AG10803 (cell line): ENCODE measurements at regions not wholly inside any gene's neighbourhood (a gene's known extent, or its start where the extent isn't known, plus 50 kb on each side); places are given as distances from the start of the nearest gene placed in this dataset.
"Not testable (repeated sequence)": the region's sequence is repeated elsewhere in the genome, so short reads cannot be mapped to it uniquely, and the experiment has no call there.

Source experiments
- DNase-seq: peaks from one replicate; pipeline ENCODE4 v3.0.0; 2010; ENCODE audit warnings: low read depth
- H3K4me3 ChIP-seq: 2 replicates; pipeline ENCODE4 v1.5.1; 2011; ENCODE audit warnings: mild to moderate bottlenecking, low read length, control low read depth
- TF ChIP-seq, protein P1 (sequence below): conservative IDR thresholded peaks from 2 replicates; pipeline ENCODE4 v1.5.1; 2011; ENCODE audit warnings: mild to moderate bottlenecking, low read length, control low read depth, inconsistent platforms

DNA sequence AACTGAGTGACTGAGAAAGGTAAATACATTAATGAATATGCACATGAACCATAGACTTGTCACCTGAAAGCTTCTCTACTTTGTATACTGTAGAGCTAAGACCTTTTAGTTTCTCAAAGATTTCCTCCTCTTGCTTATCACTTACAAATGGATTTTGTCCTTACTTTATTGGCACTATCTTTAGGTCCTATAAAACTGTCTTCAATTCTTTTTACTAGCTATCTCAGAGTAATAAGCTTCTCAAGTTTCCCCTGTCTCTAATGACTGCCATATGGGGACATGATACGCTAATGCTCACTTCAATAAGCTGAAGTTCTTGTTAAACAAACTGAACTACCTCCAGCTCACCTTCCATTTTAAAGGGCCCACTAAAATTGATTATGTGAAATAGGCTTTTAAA, 468.2 kb upstream of the CCDC196 start:
- TF ChIP-seq, protein P1, sequence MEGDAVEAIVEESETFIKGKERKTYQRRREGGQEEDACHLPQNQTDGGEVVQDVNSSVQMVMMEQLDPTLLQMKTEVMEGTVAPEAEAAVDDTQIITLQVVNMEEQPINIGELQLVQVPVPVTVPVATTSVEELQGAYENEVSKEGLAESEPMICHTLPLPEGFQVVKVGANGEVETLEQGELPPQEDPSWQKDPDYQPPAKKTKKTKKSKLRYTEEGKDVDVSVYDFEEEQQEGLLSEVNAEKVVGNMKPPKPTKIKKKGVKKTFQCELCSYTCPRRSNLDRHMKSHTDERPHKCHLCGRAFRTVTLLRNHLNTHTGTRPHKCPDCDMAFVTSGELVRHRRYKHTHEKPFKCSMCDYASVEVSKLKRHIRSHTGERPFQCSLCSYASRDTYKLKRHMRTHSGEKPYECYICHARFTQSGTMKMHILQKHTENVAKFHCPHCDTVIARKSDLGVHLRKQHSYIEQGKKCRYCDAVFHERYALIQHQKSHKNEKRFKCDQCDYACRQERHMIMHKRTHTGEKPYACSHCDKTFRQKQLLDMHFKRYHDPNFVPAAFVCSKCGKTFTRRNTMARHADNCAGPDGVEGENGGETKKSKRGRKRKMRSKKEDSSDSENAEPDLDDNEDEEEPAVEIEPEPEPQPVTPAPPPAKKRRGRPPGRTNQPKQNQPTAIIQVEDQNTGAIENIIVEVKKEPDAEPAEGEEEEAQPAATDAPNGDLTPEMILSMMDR, result no peak
- DNase-seq, result no peak
- no peak overlapping the region for H3K4me3 ChIP-seq

DNA sequence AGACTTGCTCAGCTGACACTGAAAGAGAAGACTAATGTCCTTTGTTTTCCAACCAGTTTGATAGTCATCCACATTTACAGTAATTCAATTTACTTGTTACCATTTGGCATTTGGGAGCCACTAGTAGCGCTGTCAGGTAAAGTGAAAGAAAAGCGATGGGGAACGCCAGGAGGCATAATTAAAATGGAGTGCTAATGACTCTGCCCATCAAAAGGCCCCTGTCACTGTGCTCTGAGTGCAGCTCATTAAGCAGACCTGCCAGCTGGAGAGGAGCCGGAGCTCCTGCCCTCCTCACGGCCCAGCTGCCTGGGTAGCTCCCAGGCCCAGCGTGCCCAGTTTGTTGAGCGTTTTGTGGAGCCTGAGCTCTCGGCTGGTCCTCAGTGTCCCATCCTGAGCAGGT, 463.6 kb upstream of the CCDC196 start:
- DNase-seq, result no peak
- H3K4me3 ChIP-seq, result no peak overlapping the region
- TF ChIP-seq, protein P1, result no peak

DNA sequence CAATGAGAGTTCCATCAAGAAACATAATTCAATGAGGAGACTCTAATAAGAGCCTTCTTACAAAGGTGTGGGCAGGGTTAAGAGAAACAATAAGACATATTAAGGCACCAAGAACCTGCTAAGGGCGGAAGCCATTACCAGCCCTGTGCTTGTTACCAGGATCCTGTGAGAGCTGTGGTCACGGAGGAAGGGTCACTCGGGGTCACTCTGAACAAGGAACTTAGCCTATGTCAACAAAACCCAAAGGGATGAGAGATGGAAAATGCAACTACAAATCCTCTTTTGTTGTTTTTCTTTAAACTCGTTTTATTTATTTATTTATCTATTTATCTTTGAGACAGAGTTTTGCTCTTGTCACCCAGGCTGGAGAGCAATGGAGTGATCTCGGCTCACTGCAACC, 460.4 kb upstream of the CCDC196 start:
- TF ChIP-seq, protein P1, result no peak
- H3K4me3 ChIP-seq, result no peak overlapping the region
- no peak for DNase-seq

DNA sequence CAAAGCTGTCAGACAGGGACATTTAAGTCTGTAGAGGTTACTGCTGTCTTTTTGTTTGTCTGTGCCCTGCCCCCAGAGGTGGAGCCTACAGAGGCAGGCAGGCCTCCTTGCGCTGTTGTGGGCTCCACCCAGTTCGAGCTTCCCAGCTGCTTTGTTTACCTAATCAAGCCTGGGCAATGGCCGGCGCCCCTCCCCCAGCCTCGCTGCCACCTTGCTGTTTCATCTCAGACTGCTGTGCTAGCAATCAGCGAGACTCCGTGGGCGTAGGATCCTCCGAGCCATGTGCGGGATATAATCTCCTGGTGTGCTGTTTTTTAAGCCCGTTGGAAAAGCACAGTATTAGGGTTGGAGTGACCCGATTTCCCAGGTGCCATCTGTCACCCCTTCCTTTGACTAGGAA, 454.2 kb upstream of the CCDC196 start:
- not testable (repeated sequence) for H3K4me3 ChIP-seq, DNase-seq

DNA sequence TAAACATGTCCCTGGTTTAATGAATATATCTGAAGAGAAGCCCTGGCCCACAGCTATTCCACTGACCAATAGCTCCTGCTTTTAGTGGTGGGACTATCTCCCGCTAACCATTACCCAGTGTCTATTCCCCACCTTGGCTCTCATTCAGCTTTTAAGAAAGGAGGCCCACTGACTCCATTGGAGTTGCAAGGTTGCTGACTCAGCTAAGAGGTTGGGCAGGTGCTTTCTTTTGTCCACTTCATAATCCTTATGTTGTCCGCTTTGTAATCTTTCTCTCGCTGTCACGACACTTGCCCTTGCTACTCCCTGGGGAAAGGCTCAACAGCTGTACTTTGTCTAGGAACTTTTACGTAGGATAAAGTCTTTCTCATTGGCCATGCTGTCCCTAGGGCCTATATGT, 453.4 kb upstream of the CCDC196 start:
- TF ChIP-seq, protein P1, result no peak
- DNase-seq, result no peak
- H3K4me3 ChIP-seq, result no peak overlapping the region

DNA sequence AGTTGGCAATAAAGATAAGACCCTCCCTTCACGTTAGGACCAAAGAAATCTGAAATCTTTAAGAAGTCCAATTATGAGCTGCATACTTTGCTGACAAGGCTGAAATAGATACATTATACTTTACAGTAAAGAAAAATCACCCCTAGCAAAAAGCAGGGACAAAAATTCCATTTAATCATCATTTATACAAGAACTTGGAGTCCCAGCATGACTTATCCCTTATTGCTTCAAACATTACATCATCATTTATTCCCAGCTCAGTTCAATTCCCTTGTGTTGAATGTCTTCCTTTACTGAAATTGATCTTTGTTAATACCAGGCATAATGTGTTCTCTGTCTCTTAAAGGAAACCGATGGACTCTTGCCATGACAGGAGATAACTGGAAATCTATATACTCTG, 449.6 kb upstream of the CCDC196 start:
- TF ChIP-seq, protein P1, result no peak

DNA sequence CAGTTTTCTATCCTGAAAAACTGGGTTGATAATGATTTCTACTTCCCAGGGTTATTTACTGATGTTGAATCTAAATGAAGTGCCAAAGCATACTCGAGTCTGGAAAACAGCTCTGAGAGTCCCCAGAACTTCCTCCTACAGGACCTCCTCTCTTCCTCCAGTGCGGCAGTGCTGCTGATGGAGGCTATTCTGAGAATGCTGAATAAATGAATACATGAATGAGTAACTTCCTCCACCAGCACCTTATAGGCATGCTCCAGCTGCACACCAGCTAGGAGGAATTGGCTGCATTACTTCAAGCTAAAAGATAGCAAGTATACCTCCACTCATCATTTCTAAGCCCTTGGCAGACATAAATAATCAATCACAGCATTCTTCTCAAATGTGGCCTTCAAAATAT, 448.8 kb upstream of the CCDC196 start:
- no peak overlapping the region for H3K4me3 ChIP-seq
- DNase-seq, result no peak
- TF ChIP-seq, protein P1, result no peak

More for the DNA sequence above, 449.6 kb upstream of the CCDC196 start:
- no peak overlapping the region for H3K4me3 ChIP-seq
- DNase-seq, result no peak

DNA sequence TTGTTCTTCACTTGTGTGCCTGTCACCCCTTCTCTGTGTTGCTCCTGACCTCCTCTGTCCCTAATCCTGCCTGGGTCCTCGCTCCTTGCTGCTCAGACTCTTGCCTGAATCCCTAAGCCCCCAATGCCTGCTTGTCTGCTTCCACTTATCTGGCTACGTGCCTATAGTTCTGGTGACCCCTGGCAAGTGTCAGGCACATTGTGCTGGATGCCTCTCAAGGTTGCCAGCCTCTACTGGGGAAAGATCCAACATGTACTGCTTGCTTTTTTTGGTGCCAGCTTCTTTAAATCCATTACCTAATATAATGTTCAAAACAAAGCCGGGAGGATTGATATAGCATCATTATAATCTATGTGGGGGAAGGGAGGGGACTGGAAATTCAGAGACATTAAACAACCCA, 448.0 kb upstream of the CCDC196 start:
- DNase-seq, result no peak
- TF ChIP-seq, protein P1, result no peak
- no peak overlapping the region for H3K4me3 ChIP-seq
